MCF 10A (cell line): ENCODE measurements at regions not wholly inside any gene's neighbourhood (a gene's known extent, or its start where the extent isn't known, plus 50 kb on each side); places are given as distances from the start of the nearest gene placed in this dataset.

Experiments
- BruUV-seq: library from RNA; stranded (reverse); fragments of 400-500 nt; replicated peaks from 2 replicates; lab custom pipeline; 2021; lab: Mats Ljungman, UMichigan
- CTCF ChIA-PET: fragments of 300-600 bp; sonication (Branson Sonifier 250); formaldehyde crosslinking; extraction: SDS; loops from one replicate; lab custom pipeline; 2021; ENCODE audit warnings: antibody characterized with exemption, inconsistent platforms; lab: Yijun Ruan, JAX
- POLR2A ChIA-PET: fragments of 300-600, 350-650 bp; sonication (Branson Sonifier 250); formaldehyde crosslinking; extraction: SDS; loops from one replicate; lab custom pipeline; 2020; ENCODE audit warnings: antibody characterized with exemption, inconsistent platforms; lab: Yijun Ruan, JAX
- DNase-seq: peaks from one replicate; pipeline ENCODE4 v3.0.0-alpha.2; 2018; ENCODE audit not compliant: unreplicated experiment
- H3K27ac Mint-ChIP-seq: one replicate; pipeline ENCODE4 v1.8.0; 2022; ENCODE audit warnings: mild to moderate bottlenecking, low read depth, mixed read lengths; ENCODE audit not compliant: unreplicated experiment
- H3K27me3 Mint-ChIP-seq: one replicate; pipeline ENCODE4 v1.8.0; 2022; ENCODE audit warnings: mixed read lengths; ENCODE audit not compliant: insufficient read depth, unreplicated experiment
- H3K36me3 Mint-ChIP-seq: one replicate; pipeline ENCODE4 v1.8.0; 2022; ENCODE audit warnings: mild to moderate bottlenecking, moderate library complexity, mixed read lengths; ENCODE audit not compliant: insufficient read depth, unreplicated experiment
- H3K4me1 Mint-ChIP-seq: one replicate; pipeline ENCODE4 v1.8.0; 2022; ENCODE audit warnings: mixed read lengths; ENCODE audit not compliant: insufficient read depth, unreplicated experiment
- H3K4me3 Mint-ChIP-seq: one replicate; pipeline ENCODE4 v1.8.0; 2022; ENCODE audit warnings: mild to moderate bottlenecking, moderate library complexity, mixed read lengths; ENCODE audit not compliant: unreplicated experiment
- H3K9me3 Mint-ChIP-seq: one replicate; pipeline ENCODE4 v1.8.0; 2022; ENCODE audit warnings: mixed read lengths; ENCODE audit not compliant: unreplicated experiment
- intact Hi-C: fragments of 100-400 bp; cut with micrococcal nuclease; formaldehyde crosslinking; loops from 2 replicates; pipeline ENCODE4 v1.14.1; 2022
- TF ChIP-seq, protein P1 (sequence below): fragments of 200-600 bp; IDR thresholded peaks from one replicate; pipeline ENCODE4 v1.8.0; 2022; ENCODE audit warnings: antibody characterized with exemption, mild to moderate bottlenecking; ENCODE audit not compliant: unreplicated experiment

DNA sequence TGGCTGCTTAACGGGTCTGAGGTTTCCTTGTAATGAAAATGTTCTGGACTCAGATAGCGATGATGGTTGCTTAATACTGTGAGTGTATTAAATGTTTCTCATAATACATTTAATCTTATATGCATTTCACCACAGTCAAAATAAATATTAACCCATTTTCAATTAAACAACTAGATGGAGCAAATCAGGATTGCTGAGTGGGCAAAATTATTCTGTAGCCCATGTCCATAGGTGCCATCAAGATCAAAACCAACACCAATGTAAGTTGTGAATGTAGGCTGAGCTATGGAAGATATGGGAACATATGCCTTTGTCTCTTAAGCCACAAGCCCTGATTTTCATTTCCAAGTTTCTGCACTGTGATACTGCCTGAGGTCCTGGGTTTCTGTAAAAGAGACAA, 572.6 kb upstream of the EEF2KMT start:
- no peak for DNase-seq

GRCh38 chr16:5668553-5668952, 571.0 kb upstream of the EEF2KMT start:
- intact Hi-C loops, result no loop called here
- no peak for DNase-seq
- H3K27ac Mint-ChIP-seq, result no peak overlapping the region
- no peaks in the 10 kb centered on the region for H3K27me3 Mint-ChIP-seq
- TF ChIP-seq, protein P1, sequence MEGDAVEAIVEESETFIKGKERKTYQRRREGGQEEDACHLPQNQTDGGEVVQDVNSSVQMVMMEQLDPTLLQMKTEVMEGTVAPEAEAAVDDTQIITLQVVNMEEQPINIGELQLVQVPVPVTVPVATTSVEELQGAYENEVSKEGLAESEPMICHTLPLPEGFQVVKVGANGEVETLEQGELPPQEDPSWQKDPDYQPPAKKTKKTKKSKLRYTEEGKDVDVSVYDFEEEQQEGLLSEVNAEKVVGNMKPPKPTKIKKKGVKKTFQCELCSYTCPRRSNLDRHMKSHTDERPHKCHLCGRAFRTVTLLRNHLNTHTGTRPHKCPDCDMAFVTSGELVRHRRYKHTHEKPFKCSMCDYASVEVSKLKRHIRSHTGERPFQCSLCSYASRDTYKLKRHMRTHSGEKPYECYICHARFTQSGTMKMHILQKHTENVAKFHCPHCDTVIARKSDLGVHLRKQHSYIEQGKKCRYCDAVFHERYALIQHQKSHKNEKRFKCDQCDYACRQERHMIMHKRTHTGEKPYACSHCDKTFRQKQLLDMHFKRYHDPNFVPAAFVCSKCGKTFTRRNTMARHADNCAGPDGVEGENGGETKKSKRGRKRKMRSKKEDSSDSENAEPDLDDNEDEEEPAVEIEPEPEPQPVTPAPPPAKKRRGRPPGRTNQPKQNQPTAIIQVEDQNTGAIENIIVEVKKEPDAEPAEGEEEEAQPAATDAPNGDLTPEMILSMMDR, result no peak
- POLR2A ChIA-PET, result no interaction called here
- CTCF ChIA-PET, result interaction anchor here (0.6 kb wide), 1 partner anchor 1069 kb away, joined by 3 read pairs; no protein-coding TSS in a partner anchor
- no peak overlapping the region for H3K4me3 Mint-ChIP-seq
- no TSS peak for BruUV-seq
- H3K36me3 Mint-ChIP-seq, result peaks cover 7% of the 10 kb centered on the region
- H3K9me3 Mint-ChIP-seq, result peaks cover 19% of the 10 kb centered on the region
- no peaks in the 10 kb centered on the region for H3K4me1 Mint-ChIP-seq

More for the DNA sequence above, 572.6 kb upstream of the EEF2KMT start:
- TF ChIP-seq, protein P1, result no peak
- POLR2A ChIA-PET, result no interaction called here
- Mint-ChIP-seq H3K27ac (no peak overlapping the region), H3K4me3 (no peak overlapping the region), H3K27me3 (no peaks in the 10 kb centered on the region), H3K36me3 (peaks cover 7% of the 10 kb centered on the region), H3K4me1 (no peaks in the 10 kb centered on the region), H3K9me3 (peaks cover 23% of the 10 kb centered on the region)
- CTCF ChIA-PET, result no interaction called here
- BruUV-seq, result no TSS peak
- intact Hi-C loops, result no loop called here

GRCh38 chr16:5665834-5666233, 568.2 kb upstream of the EEF2KMT start:
- Mint-ChIP-seq H3K4me3 (no peak overlapping the region), H3K9me3 (peaks cover 16% of the 10 kb centered on the region)
- POLR2A ChIA-PET, result no interaction called here

GRCh38 chr16:5653789-5654188, 556.2 kb upstream of the EEF2KMT start:
- H3K4me3 Mint-ChIP-seq, result no peak overlapping the region
- POLR2A ChIA-PET, result no interaction called here
- peaks cover 36% of the 10 kb centered on the region for H3K9me3 Mint-ChIP-seq
- H3K36me3 Mint-ChIP-seq, result no peaks in the 10 kb centered on the region
- no peaks in the 10 kb centered on the region for H3K27me3 Mint-ChIP-seq
- H3K4me1 Mint-ChIP-seq, result no peaks in the 10 kb centered on the region
- no peak overlapping the region for H3K27ac Mint-ChIP-seq
- CTCF ChIA-PET, result interaction anchor here (1.0 kb wide), 1 partner anchor 21 kb away, joined by 3 read pairs; no protein-coding TSS in a partner anchor
- no TSS peak for BruUV-seq
- intact Hi-C loops, result no loop called here
- TF ChIP-seq, protein P1, result no peak
- DNase-seq, result no peak

More at GRCh38 chr16:5665834-5666233, 568.2 kb upstream of the EEF2KMT start:
- Mint-ChIP-seq H3K27ac (no peak overlapping the region), H3K36me3 (peaks cover 1% of the 10 kb centered on the region), H3K27me3 (no peaks in the 10 kb centered on the region), H3K4me1 (no peaks in the 10 kb centered on the region)
- no TSS peak for BruUV-seq
- CTCF ChIA-PET, result no interaction called here
- no peak for DNase-seq
- TF ChIP-seq, protein P1, result no peak
- intact Hi-C loops, result no loop called here
